GM19452 (cell line): ENCODE measurements at regions not wholly inside any gene's neighbourhood (a gene's known extent, or its start where the extent isn't known, plus 50 kb on each side); places are given as distances from the start of the nearest gene placed in this dataset.

Experiments
- ATAC-seq: cut with Tn5 transposase; IDR thresholded peaks from one replicate; pipeline ENCODE4 v1.9.1; 2021; ENCODE audit not compliant: unreplicated experiment

- no peak for ATAC-seq
These were observed 464.4 kb downstream of the CDH11 start for GRCh38 chr16:64657316-64658011.

- ATAC-seq: no peak
These were observed 465.4 kb downstream of the CDH11 start for GRCh38 chr16:64656471-64656870.

DNA sequence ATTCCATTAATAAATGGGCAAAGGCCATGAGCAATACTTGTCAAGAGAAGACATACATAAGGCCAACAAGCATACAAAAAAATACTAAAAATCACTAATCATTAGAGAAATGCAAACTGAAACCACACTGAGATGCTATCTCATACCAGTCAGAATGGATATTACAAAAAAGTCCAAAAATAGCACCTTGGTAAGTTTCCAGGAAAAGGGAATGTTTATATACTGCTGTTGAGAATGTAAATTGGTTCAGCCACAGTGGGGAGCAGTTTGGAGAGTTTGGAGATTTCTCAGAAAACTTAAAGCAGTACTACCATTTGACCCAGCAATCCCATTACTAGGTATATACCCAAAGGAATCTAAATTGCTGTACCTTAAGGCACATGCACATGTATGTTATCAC, 467.7 kb downstream of the CDH11 start:
- ATAC-seq: no peak

- no peak for ATAC-seq
These were observed 473.6 kb downstream of the CDH11 start for GRCh38 chr16:64648282-64648681.

- ATAC-seq: no peak
These were observed 480.5 kb downstream of the CDH11 start for GRCh38 chr16:64641343-64641742.

DNA sequence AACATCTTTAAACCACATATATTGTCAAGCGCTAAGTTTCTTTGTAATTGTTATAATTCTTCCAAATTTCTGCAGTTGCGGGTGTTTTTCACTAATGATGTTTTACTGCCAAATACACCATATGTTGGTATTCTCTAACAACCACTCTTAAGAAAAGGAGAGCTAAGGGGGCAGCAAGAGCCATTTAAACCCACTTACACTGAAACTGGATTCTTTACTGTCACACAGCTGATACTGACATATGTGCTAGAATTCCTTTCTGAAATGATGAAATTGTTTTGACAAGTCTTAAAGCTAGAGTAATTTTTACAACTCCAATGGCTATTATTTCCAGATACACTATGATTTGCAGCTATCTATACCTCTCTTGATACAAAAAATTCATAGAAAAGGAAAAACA, 483.1 kb downstream of the CDH11 start:
- ATAC-seq: no peak

DNA sequence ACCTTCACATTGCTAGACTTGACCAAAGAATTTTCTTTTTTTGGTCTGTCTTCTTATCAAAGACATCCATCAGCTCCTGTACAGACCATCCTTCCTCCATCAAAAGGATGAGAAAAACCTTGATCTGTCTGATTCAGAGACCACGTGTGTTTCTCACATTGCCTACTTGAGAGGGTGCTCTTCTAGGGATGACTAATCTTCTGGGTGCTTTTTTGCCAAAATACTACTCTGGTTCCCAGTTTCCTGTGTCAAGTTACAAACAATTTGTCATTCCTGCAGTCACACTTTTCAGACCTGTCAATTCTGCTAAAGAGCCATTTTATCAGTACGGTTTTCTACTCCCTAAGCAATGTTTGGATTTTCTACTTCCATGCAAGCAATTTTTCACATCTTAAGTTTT, 492.2 kb downstream of the CDH11 start:
- no peak for ATAC-seq

DNA sequence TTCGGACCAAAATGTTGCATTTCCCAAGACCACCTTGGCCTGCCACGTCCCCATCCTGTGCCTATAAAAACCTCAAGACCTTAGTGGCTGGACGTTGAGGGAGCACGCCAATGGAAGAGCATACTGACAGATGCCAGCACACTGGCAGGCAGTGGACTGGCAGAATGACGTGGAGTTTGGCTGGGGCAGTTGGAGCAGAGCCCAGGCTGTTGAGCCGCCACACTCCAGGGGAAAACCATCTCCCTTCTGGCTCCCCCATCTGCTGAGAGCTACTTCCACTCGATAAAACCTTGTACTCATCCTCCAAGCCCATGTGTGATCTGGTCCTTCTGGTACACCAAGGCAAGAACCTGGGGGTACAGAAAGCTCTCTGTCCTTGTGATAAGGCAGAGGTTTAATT, 494.1 kb downstream of the CDH11 start:
- no peak for ATAC-seq

DNA sequence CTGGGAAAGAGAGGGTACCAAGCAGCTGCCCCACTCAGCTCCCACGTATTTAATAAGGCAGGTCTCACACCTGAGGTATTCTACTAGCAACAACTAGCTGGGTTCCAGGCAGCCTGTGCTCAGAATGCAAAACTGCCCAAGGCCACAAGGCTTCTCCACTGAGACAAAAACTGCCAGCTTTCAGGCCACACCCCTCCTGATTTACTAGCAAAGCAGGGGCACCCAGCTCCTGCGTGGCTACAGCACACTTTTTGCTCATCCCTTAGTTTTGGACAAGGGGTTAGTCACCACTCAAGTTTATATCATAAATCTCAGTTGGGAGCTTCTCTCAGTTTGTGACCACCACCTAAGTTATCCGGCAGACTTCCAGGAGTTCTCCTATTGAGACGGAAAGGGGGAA, 494.6 kb downstream of the CDH11 start:
- ATAC-seq: no peak

DNA sequence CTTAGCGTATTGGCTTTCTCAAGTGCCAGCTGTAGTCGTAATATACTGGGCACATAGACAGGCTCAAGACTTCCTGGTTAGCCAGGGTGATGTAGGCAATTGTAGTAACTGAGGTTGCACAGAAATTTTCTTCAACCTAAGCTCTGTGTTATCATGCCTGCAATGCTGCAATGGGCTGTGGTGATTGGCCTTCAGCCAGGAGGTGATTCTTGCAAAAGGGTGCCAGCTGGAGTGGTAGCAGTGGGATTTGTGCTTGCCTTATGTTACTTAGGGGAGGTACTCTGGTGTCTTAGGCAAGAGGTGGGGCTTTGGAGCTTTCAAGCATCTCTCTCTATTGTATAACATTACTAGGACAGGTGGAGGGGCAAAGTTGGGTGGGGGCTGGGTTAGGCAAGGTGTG, 495.1 kb downstream of the CDH11 start:
- no peak for ATAC-seq

GRCh38 chr16:64621616-64622015, 500.2 kb downstream of the CDH11 start:
- no peak for ATAC-seq

DNA sequence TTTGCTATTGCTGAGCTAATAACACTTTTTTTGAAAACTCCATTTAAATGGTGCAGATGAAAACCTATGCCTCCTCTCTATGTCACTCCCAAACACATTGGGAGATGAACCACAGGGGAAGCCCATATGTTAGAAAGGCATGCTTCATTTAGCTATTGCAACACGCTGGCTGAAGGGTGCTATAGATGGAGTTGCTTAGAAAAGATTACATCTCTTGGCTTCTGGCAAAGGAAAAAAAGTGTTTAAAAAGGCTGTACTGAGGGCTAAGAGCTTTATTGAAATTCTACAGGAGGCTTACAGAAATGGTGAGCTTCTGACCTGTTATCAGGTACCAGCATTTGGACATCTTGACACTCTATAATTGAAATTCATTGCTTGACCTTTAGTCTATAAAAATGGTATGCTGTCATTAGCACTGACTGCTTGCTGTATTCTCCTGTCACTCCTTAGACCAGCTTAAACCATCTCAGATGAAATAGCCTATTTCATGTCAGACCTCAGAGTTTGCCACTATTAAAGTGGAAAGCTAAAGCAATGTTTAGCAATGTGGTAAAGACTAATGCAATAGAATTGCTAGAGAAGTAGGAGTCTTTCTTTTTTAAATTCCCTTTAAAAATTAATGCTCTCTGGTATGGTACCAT, 503.9 kb downstream of the CDH11 start:
- ATAC-seq: no peak

GRCh38 chr16:64615630-64616280, 506.1 kb downstream of the CDH11 start:
- ATAC-seq: no peak

DNA sequence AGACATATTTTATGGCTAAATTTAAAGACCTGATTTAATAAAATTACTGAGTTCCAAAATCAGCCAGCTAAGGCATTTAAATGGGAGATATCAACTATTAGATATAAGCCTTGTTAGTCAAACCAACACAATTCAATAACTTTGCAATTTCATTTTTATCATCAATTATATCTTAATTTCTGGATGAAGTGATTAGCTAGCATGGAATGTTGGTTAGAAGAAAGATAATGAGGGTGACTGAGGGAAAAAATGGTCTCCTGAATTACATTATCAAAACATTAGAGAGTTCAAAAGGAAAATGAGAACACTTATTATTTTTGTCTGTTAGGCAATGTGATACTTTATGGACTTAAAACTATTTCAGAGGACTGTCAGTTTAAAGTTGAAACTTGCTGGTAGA, 525.7 kb downstream of the CDH11 start:
- no peak for ATAC-seq

- ATAC-seq: no peak
These were observed 531.4 kb downstream of the CDH11 start for GRCh38 chr16:64590513-64590912.

- ATAC-seq: no peak
These were observed 532.0 kb downstream of the CDH11 start for GRCh38 chr16:64589836-64590235.

GRCh38 chr16:64586781-64587180, 535.1 kb downstream of the CDH11 start:
- no peak for ATAC-seq

DNA sequence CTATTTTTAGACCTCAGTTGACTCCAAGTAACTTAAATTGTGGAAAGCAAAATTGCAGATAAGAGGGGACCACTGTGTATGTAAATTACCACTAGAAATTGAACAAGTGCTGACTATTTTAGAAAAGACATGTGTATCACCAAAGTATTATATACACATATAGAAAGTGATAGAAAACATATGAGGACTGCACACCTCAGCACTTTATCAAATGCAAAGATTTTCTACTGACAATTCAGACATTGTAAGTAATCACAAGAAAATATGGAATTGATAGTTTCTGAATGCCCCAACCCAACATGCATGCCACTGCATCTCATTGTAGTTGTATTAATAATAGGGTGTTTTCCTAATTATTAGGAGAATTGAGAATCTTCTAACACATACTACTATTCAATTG, 536.5 kb downstream of the CDH11 start:
- no peak for ATAC-seq

- ATAC-seq: no peak
These were observed 541.3 kb downstream of the CDH11 start for GRCh38 chr16:64580558-64580957.

DNA sequence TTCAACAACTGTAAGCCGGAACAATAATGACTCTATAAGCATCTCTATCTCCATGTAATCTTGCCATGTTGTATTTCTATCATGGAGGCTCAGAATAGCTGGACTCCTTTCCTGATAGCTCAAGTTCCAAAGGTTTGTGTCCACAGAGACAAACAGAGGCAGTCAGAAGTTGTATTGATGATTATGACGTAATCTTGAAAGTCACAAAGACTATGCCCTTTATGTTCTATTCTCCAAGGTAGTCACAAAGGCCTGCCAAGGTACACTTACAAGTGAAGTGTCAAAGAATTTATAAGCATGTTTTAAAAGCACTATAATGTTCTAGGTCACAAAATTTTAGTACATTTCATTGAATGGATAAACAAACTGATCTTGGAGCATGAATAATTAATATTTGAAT, 542.2 kb downstream of the CDH11 start:
- no peak for ATAC-seq

GRCh38 chr16:64545768-64546167, 576.1 kb downstream of the CDH11 start:
- ATAC-seq: no peak

DNA sequence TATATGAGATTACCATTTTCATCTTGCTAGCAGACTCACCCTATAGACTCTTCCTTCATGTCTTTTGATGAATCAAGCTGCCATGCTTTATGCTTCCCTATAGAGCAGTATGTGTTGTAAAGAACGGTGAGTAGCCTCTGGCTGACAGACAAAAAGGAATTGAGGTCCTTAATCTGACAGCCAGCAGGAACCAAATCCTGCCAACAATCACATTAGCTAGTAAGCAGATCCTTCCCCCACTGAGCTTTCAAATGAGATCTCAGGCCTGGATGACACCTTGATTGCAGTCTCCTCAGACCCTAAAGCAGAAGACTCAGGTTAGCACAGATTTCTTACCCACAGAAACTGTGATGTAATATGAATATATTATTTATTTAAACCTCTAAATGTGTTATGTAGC, 577.0 kb downstream of the CDH11 start:
- no peak for ATAC-seq
